ENCODE measurements at regions not wholly inside any gene's neighbourhood (a gene's known extent, or its start where the extent isn't known, plus 50 kb on each side); places are given as distances from the start of the nearest gene placed in this dataset.
"Not testable (repeated sequence)": the region's sequence is repeated elsewhere in the genome, so short reads cannot be mapped to it uniquely, and the experiment has no call there.

DNA sequence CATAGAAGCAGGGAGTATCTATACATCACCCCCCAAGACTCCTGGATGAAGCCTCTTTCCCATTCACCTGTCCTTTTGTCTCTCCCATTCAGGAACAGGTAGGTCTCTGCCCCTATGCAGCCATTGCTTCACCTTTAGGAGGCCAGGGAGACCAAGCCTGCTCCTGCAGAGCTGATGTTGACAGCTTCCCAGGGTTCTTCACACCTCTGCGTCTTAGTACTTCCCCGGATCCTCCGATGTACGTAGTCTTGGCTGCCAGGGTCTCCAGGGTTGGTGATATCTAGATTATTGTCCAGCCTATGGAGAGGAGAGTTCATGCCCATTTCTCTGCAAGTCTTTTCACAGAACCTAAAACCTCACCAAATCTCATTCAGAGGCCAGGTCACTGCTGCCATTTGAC lies 365.7 kb upstream of the KLF6 start:
- in situ Hi-C loops (cut with HindIII; ENCODE audit: low sequenced_read_pairs) = no loop called here
- no peak for DNase-seq (ENCODE audit: low spot score)

DNA sequence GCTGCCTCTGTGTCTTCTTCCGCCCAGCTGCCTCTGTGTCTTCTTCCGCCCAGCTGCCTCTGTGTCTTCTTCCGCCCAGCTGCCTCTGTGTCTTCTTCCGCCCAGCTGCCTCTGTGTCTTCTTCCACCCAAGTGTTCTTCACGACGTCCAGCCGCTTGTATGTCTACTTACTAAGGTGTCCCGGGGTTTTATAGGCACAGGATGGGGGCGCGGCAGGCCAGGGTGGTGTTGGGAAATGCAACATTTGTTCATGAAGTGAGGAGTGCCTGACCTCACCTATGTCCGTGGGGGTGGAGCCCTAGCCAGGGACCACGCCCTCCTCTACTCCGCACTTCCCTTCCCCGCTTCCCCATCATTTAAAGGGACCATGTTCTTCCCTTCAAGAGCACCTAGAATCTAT lies 364.5 kb upstream of the KLF6 start:
- in situ Hi-C loops (cut with HindIII; ENCODE audit: low sequenced_read_pairs); DNase-seq (ENCODE audit: low spot score): not testable (repeated sequence)

DNA sequence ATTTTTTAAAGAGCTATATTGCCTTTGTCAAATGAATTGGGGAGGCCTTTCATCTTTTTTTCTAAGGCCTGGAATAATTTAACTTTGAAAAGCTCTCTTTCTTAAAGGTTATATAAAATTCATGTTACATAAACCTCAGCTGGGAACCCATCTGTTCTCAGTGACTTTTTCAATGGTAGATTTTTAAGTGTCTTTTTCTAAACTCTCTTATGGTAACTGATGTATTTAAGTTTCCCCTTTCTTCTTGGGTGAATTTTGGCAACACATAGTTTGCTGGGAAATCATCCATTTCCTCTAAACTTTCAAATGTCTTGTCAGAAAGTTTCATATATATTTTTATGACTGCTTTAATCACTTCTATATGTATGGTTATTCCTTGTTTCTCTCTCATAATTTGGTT lies 362.2 kb upstream of the KLF6 start:
- in situ Hi-C loops (cut with HindIII; ENCODE audit: low sequenced_read_pairs) = no loop called here

DNA sequence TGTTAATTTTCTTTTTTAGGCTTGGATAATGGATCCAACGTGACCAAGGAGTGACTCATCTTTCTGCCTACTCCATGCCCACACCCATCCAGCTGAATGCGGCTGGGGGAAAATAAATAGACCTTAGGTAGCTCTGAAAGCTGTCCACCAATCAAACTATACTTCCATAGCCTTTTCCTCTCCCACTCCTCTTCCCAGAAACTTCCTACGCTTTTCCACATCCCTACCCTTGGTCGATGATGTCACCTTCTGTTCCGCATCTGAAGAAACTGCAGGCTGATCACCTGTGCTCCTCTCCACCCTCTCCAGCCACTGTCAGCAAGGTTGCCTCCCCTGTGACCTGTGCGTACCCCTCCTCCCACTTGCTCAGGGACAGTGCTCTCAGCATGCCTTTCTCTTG lies 359.8 kb upstream of the KLF6 start:
- in situ Hi-C loops (cut with HindIII; ENCODE audit: low sequenced_read_pairs) = no loop called here
- DNase-seq (ENCODE audit: low spot score) = no peak

More for the DNA sequence above, 362.2 kb upstream of the KLF6 start:
- no peak for DNase-seq (ENCODE audit: low spot score)

DNA sequence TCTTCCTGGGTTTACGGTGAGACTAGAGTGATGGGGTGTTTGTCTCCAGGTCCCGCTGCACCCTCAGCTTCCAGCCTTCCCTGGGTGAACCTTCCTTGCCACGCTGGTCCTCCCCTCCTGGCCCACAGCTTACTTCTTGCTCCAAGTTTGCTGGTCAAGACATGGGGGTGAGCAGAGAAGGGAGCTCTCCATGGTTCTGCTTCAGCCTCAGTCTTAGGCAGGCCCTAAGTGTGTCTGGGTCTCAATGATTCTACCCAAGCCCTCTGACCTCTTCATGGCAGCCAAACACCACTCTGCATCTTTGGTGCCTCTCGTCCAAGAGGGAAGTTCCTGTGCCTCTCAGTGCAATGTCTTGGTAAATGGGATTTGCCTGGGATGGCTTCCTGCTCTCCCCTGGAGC lies 356.5 kb upstream of the KLF6 start:
- no peak for DNase-seq (ENCODE audit: low spot score)
- in situ Hi-C loops (cut with HindIII; ENCODE audit: low sequenced_read_pairs) = no loop called here

DNA sequence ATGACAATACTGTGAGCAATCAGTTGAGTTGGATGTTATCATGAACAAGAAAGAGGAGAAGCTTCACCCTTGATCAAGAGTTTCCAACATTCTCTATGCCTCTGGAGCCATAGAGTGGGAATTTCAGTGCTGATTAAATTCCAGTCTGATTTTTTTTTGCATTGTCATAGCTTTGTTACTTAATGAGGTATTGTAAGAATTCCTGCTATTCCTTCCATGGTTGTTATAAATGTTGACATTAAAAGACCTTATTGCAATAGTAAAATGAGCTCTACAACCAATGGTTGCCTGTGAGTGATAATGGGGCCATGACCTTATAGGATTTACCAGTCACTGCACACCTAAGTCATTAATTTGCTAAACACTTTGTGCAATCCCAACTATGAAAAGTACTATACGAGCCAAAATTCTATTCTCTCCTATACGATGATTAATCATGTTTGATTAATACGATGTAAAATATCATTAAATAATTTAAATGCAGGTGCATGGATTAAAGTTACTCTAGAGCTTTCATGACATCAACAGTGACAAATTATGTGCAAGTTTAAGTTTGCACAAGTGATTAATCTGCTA lies 353.2 kb upstream of the KLF6 start:
- DNase-seq (ENCODE audit: low spot score) = no peak
- in situ Hi-C loops (cut with HindIII; ENCODE audit: low sequenced_read_pairs) = no loop called here

DNA sequence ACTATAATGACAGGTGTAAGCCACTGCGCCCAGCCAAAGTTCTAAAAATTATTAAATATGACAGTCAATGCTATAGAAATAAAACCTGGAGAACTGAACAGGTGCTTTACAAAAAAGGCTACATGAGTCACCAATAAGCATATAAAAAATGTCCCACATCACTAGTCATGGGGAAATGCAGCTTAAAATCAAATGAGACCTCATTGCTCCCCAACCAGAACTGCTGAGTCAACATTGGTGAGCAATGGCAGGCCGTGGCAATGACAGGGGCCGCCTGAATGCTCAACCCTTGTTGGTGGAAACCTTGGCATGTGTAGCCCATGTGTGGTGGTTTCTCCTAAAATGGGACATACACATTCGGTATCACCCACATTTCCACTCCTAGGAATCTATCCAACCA lies 352.3 kb upstream of the KLF6 start:
- in situ Hi-C loops (cut with HindIII; ENCODE audit: low sequenced_read_pairs) = no loop called here
- no peak for DNase-seq (ENCODE audit: low spot score)

DNA sequence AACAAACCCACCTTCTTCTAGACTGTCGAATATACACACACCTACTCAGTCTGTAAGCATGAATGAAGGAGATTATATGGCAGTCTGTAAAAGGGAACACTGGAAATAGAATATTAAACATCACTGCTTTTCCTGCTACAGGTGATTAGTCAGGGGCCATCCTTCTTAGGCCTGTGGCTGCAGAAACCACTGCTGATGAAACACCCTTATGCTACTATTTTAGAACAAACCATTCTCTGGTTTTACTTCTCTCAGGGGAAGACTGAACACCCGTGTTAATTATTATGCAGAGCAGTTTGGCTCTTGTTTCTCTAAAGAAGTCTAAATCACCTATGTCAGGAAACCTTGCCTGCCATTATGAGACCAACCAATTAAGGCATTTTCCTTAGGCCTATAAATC lies 351.1 kb upstream of the KLF6 start:
- in situ Hi-C loops (cut with HindIII; ENCODE audit: low sequenced_read_pairs) = no loop called here
- DNase-seq (ENCODE audit: low spot score) = no peak

DNA sequence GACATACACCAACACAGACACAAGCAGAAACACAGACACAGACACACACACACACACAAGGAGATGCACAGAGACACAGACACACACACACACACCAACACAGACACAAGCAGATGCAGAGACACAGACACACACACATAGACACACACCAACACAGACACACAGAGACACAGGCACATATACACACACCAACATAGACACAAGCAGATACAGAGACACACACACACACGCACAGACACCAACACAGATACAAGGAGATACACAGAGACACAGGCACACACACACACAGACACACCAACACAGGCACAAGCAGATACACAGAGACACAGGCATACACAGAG lies 347.2 kb upstream of the KLF6 start:
- in situ Hi-C loops (cut with HindIII; ENCODE audit: low sequenced_read_pairs) = no loop called here

DNA sequence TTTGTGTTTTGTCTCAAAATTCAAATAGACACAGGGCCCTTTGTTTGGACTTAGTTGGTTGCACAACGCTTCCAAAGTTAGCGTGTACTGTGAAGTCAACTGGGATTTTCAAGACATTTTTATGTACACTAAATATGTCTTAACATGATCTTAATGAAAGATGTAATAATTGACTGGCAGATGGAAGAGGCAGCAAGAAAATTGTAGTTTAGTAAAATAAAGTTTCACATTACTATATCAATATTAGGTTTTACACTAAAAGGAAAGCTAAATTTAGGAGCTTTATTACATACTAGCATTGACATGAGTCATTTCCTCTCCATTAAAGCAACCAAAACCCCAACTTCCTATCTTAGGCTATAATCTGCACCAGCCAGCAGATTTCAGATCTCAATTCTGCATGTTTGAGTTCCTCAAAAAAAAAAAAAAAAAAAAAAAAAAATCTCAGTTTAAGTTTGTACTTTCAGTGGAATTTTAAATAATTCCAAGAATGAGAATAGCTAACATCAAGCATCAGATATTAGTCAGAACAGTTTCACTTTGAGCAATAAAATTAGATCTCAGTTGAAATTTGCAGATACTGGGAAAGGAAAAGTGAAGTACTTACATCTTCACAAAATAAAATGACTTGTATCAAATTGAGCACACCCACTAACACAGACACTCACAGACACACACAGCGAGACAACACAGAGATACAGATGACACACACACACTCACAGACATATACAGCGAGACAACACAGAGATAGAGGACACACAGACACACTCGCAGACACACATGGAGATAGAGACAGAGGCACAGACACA lies 346.6 kb upstream of the KLF6 start:
- DNase-seq (ENCODE audit: low spot score) = no peak
- in situ Hi-C loops (cut with HindIII; ENCODE audit: low sequenced_read_pairs) = no loop called here

More for the DNA sequence above, 347.2 kb upstream of the KLF6 start:
- DNase-seq (ENCODE audit: low spot score) = no peak

DNA sequence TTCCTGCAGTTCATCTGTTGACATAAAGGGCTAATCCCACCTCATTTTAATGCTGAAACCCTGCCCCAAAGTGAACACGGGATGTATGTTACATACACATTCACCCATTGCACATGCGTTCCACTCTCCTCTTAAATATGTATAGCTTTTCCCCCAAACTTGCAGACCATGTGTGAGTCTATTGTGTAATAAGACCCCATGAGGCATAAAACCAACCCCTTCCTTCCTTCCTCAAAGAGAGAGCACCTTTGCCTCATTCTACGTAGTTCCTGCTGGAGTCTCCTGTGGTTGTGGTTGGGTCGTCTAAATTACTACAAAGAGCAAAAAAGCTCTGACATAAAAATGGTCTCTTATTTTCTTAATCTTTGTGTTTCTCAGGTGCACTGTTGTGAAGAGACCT lies 345.7 kb upstream of the KLF6 start:
- DNase-seq (ENCODE audit: low spot score) = no peak
- in situ Hi-C loops (cut with HindIII; ENCODE audit: low sequenced_read_pairs) = no loop called here

DNA sequence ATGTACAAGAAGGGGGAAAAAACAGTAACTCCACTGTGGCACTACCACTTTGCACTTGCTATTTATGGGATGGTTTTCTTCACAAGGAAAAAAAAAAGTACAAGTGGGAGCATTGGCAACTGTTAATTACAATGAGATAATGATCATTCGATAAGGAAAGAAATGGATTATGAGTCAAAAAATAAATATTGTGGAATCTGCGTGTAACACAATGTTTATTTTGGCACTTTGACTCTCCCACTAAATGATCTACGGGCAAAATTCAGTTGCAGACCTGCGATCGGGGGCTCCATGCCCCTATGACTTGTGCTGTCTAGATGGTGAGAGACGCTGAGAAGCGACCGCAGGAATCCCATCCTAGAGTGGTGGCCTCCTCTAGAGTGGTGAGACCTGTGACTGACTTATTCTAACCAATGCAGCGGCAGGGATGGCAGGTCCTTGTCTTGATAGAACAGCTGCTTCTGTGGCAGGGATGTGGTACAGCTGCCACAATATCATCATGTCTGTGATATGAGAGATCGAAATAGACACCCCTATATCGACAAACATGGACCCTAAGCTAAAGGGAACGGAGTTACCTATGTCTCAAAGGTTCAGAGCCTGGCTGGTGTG lies 345.0 kb upstream of the KLF6 start:
- in situ Hi-C loops (cut with HindIII; ENCODE audit: low sequenced_read_pairs) = no loop called here
- DNase-seq (ENCODE audit: low spot score) = no peak

DNA sequence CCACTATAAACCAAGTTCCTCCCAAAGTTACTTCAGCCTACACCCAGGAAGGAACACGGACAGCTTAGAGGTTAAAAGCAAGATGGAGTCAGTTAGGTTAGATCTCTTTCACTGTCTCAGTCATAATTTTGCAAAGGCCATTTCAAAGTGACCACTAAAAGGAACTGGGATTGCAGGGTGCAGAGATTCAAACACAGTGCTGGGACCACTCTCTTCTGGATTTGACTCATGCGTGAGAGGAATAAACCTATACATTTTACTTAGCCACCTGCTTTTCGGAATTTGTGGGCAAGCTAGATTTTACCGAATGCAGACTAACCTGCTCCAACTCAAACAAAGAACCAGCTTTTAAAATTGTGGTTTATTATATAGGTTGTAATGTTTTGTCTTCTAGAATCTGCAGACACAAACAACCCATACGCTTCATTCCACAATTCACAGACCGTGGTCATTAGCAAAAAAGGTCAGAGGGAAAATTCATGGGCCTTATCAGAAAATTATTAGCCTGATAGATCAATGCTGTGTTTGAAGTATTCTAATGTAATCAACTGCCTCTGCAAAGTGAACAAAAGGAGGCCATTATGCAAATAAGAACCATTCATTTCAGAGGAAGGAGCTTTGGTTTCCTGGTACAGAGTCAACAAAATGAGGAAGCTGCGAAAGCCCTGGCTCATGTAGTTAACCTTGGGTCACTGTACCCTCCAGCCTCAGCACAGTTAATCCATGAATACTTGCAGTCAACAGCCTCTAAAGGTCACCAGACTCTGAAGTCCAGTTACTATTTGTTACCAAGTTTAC lies 342.7 kb upstream of the KLF6 start:
- no peak for DNase-seq (ENCODE audit: low spot score)
- in situ Hi-C loops (cut with HindIII; ENCODE audit: low sequenced_read_pairs) = no loop called here

DNA sequence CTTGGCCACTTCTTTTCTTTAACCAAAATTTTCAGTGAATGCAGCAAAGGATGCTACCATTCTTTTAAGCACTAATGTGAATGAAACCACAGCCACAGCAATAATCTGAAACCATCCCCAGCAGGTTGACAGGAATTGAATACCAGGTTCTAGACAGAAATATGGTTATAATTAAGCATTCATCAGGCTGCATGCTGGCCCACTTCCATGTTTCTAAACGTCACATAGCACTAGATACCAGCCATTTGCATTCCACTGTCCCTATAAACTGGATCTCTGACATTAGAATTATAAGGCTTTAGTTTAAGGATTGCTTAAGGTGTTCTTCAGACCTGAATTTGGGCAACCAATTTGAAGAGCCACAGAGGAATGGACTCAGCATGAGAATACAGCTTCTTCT lies 340.8 kb upstream of the KLF6 start:
- in situ Hi-C loops (cut with HindIII; ENCODE audit: low sequenced_read_pairs) = no loop called here
- DNase-seq (ENCODE audit: low spot score) = no peak

DNA sequence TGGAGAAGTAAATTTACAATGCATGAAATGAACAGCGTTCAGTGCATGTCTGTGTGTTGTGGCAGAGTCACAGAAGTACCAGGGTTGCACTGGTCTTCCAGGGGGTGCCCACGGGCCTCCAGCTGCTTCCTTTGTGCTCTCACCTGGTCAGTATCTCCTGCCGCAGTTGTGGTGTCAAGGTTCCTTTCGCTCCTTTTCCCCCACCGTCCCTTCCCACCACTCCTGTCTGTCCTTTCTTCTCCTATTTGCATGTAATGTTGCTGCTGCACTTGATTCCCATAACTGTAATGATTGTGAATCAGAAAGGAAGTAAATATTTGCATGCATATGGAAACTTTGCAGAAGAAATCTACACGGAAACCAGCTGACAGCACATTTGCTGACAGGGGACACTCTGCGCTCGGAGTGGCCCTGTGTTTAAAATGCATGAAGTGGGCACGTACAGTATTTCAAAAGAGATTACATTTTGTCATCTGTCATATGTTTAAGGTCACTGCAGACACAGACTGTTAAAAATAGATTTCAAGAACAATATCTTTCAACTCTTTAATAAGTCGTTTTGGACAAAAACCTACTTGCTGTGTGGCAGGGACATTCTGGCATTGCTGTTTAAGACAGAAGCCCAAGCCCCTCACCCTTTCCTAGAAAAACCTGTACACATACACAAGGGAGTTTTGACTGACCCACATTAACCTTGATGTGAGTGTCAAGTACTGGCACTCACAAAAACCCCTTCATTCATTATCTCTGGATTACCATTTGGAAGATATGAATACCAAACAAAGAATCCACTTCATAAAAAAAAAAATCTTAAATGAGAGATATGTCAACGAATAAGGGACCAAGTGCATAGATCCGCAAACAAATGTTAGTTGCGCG lies 336.7 kb upstream of the KLF6 start:
- in situ Hi-C loops (cut with HindIII; ENCODE audit: low sequenced_read_pairs) = no loop called here
- no peak for DNase-seq (ENCODE audit: low spot score)

DNA sequence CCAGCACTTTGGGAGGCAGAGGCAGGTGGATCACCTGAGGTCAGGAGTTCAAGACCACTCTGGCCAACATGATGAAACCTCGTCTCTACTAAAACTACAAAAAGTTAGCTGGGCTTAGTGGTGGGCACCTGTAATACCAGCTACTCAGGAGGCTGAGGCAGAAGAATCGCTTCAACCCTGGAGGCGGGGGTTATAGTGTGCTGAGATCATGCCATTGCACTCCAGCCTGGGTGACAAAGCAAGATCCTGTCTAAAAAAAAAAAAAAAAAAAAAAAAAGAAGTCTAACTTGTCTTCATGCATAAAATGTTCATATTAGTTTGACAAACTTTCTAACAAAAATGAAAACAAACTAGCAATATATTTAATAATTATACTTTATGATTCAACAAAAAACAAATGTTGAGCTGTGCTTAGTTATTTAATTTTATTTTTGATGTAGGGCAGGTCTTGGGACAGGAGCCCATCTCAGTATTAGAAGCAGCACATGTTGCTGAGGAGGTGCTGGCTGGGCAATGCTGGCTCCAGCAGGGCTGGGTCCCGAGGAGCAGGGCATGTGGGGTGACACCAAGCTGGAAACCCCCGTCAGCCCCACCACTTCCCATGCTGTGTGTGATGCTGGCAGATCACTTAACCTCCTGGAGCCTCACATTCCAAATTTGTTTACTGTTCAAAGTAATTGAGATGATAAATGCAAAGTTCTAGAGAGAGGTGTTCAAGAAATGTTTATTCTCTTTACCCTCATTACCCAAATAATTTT lies 335.3 kb upstream of the KLF6 start:
- in situ Hi-C loops (cut with HindIII; ENCODE audit: low sequenced_read_pairs) = no loop called here
- no peak for DNase-seq (ENCODE audit: low spot score)

DNA sequence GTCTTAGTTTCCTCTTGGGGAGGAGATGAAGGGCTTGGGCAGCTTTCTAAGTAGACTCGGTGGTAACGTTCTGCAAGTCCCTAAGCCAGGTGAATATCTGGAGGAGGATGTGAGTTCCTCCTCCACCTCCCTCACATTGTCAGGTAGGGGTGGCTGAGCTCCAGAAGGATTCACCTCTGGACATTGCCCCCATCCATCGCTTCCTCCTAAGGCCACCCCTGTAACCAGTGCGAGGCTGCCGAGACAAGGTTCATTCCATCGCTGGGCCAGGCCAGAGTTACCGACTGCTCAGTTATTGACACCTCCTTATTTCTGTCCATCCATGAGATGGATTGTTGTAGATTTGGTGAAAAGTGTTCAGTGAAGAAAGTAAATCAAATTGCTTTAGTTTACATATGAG lies 334.1 kb upstream of the KLF6 start:
- in situ Hi-C loops (cut with HindIII; ENCODE audit: low sequenced_read_pairs) = no loop called here
- DNase-seq (ENCODE audit: low spot score) = no peak

DNA sequence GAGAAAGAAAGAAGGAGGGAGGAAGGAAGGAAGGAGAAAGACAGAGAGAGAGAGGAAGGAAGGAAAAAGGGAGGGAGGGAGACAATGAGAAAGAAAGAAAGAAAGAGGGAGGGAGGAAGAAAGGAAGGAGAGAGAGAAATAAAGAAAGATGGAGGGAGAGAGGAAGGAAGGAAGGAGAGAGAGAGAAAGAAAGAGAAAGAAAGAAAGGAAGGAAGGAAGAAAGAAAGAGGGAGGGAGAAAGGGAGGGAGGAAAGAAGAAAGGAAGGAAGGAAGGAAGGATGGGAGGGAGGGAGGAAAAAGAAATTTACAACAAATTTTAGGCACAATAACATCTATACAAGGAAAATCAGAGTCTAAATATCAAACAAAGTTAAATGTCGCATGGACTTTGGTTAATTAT lies 332.6 kb upstream of the KLF6 start:
- in situ Hi-C loops (cut with HindIII; ENCODE audit: low sequenced_read_pairs) = no loop called here
- no peak for DNase-seq (ENCODE audit: low spot score)

DNA sequence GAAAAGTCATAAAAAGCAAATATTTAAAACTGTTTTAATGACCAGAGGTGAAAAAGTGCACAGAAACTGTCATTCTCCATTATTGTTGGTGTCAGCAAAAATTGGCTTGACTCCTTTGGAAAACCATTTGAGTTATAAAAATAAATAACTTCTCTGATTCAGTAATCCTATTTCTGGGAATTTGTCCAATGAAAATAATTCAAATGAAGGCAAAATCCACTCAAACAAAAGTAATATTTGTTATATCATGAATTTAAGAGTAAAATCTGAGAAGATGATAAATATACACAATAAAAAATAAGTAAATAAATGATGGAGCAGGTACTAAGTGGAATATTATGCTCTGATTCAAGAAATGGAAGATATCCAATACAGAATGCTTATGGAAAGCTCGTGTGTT lies 326.6 kb upstream of the KLF6 start:
- no peak for DNase-seq (ENCODE audit: low spot score)
- in situ Hi-C loops (cut with HindIII; ENCODE audit: low sequenced_read_pairs) = no loop called here

Data from G401 (cell line).